ENCODE measurements at regions not wholly inside any gene's neighbourhood (a gene's known extent, or its start where the extent isn't known, plus 50 kb on each side); places are given as distances from the start of the nearest gene placed in this dataset.
"Not testable (repeated sequence)": the region's sequence is repeated elsewhere in the genome, so short reads cannot be mapped to it uniquely, and the experiment has no call there.

GRCh38 chr6:144653885-144654505, 368.9 kb downstream of the UTRN start:
- no peak for DNase-seq (ENCODE audit: low spot score)

DNA sequence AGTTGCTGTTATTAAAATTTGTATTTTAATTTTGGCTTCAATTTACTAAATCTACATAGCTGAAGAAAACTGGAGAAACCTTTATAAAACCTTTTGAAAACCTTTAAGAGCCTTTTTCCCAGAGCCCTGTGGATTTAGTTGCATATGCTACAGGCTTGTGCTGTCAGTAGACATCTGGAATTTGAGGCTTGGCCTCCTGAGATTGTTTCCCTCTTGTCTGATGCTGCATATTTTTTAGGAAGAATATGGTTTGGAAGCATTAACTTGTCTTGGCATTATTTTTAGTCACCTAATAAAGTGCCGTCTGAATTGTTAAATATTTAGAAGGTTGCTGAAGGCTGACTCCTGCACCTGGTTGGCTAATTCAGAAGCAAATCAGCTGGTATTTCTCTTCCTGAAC, 369.4 kb downstream of the UTRN start:
- no peak for DNase-seq (ENCODE audit: low spot score)

DNA sequence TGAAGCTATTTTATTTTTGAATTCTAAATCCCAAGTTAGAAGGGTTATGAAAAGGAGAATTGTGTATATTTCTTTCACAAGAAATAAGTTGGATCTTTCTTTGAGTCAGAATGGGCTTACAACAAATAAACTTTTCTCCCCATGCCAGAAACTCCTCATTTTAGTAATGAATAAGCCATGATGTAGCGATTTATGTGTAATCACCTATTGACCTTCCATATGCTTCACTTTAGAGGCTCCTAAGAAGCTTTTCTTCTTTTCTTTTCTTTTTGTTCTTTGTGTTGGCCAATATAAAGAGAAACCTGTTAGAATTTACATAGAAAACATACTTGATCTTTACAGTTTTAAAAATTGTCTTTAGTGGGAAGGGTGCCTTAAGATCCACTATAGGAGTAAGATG, 370.2 kb downstream of the UTRN start:
- DNase-seq (ENCODE audit: low spot score): no peak

GRCh38 chr6:144657691-144658090, 372.6 kb downstream of the UTRN start:
- DNase-seq (ENCODE audit: low spot score): no peak

DNA sequence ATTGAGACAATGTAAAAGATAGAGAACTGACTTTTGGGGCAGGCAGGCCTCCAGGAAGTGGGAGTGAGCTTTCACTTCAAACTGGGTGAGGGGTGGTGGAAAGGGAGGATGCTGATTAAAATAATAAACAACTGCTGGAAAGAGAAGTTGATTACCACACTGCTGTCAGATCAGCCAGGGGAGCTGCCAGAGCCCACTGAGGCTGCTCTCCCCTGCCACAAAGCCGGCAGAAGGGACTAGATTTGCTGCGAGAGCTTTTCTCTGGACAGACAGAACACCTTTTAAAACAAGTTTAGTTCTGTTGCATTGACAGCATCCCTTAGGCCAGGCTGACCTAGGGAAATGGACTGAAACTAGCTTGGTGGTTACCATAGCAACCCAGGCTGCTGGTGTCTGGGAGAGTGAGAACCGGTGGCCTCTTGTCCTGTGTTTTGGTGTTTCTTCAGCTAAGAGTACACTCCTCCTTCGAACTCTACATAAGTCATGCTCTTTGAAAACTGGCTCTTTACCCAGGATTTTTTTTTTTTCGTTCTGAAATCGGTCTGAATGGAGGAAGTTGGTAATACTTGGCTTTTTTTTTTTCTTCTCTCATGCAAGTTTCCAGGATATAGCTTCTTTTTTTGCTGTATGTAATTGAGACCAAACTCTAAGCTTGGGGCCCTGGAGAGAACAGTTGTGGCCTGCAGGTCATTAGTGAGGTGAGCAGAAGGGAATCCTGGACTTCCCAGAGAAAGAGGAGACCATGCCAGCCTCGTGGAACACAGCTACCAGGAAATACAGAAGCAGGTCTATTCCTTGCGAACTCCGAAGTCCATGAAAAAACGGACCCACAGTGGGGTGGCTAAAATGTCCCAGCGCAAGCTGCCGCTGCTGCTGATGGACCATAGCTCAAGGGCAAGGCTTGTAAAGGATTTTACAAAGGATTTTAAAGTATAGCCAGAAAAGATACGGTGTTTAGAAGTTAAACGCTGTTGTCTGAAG, 374.4 kb downstream of the UTRN start:
- peak; percentile 38 for DNase-seq (ENCODE audit: low spot score)

DNA sequence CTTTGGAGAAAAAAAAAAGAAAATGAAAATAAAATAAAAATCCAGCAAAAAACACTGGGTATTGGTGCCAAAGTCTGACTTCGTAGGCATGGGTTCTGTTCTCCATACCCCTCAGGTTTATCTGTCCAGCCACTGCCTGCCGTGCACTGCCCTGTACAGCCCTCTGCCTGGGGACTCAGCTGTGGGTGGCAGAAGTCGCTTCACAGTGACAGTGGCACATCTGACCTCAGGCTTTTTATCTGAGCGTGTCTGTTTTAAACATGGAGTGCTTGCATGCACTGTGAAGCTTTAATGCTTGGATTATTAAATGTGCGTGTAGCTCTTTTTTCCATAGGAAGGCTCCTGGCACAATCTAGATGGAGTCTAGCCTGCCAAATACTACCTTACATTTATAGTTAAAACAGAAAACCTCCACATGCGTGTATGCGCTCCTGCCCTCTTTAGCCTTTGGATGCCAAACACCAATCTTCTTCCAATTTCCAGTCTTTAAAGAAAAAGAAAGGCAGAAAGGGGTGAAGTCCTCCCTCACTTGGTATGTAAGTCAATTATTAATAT, 375.5 kb downstream of the UTRN start:
- no peak for DNase-seq (ENCODE audit: low spot score)

- DNase-seq (ENCODE audit: low spot score): no peak
These were observed 376.1 kb downstream of the UTRN start for GRCh38 chr6:144661116-144661806.

DNA sequence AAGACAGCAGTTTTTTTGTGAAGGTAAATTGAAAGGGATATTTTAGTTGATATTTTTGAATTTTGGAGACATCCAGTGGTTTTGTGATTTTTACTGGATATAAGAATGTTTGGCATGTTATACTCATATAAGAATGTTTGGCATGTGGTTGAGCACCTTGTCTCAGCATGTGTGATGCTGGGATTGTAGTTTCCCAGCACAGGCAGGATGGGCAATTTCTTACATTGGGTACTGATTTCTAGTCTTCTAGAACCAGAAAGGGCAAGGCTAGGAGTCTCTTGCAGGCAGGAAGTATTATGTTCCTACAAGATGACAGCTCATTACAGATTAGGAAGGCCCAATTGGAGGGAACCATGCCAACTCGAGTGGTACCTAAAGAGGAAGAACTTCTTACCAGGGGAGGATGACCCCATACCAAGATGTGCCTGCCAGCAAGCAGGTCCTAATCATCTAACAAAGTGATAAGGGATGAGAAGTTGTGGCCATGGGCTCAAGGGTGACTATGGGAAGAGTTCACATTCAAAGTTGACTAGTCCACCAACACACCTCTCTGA, 377.8 kb downstream of the UTRN start:
- no peak for DNase-seq (ENCODE audit: low spot score)

- DNase-seq (ENCODE audit: low spot score): no peak
These were observed 379.1 kb downstream of the UTRN start for GRCh38 chr6:144664281-144664680.

DNA sequence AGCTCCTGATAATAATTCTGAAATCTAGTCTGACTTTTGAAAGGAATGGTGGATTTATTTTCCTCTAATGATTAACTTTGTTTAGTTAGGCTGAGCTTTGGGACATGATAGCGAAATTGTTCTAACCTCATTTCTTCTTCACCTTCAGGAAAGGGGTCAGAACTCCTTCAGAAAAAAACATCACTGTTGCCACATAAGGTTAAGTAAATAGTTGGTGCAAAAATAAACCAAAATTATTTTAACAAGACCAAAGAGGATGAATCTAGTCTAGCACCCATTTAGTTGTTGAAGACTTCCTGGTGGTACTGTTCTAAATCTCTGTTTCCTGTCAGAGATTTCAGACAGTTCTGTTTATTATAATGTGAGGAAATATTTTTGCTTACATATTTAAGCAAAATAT, 379.8 kb downstream of the UTRN start:
- DNase-seq (ENCODE audit: low spot score): no peak

- no peak for DNase-seq (ENCODE audit: low spot score)
These were observed 380.9 kb downstream of the UTRN start for GRCh38 chr6:144665932-144666450.

GRCh38 chr6:144666781-144667180, 381.6 kb downstream of the UTRN start:
- DNase-seq (ENCODE audit: low spot score): no peak

DNA sequence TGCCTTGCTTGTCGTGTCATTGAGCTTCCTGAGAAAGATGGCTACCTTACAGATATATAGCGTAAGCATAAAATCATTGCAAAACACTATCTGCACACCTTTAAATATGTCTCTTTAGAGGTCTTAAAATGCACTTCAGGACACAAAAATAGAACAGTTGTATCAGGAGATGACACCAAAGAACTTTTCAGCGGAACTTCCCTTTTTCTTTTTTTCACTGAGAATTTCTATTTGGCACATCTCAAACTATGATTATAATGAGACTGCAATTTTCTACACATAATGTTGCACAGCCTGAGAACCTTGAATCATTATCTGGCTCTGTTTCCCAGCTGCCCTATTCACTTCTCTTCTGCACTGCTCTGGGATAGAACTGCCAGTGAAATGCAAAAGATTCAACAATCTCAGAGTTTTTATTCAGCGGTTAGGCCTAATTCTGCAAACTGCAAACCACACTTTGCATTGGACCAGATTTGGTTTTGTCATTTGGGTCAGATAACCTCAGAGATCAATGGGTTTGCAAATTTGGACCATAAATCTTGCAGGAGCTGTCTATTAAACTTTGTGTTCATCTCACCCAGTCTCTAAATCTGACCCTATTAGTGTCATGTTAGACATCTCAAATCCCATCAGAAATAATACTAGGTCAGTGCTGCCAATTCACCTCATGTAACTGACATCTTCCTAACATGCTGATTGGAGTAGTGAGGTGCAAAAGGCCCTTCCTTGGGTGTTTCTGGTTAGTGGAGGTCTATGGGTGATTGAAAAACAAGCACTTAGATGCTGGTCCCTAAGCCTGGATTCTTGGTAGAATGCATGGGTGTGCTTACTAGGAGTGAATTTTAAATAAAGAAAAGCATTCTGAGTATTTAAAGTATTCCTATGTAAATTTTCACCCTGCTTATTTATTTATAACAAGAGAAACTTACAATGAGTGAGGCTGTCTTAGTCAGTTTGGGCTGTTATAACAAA, 382.7 kb downstream of the UTRN start:
- no peak for DNase-seq (ENCODE audit: low spot score)

GRCh38 chr6:144670259-144670658, 385.1 kb downstream of the UTRN start:
- DNase-seq (ENCODE audit: low spot score): not testable (repeated sequence)

- no peak for DNase-seq (ENCODE audit: low spot score)
These were observed 388.7 kb downstream of the UTRN start for GRCh38 chr6:144673807-144674206.

DNA sequence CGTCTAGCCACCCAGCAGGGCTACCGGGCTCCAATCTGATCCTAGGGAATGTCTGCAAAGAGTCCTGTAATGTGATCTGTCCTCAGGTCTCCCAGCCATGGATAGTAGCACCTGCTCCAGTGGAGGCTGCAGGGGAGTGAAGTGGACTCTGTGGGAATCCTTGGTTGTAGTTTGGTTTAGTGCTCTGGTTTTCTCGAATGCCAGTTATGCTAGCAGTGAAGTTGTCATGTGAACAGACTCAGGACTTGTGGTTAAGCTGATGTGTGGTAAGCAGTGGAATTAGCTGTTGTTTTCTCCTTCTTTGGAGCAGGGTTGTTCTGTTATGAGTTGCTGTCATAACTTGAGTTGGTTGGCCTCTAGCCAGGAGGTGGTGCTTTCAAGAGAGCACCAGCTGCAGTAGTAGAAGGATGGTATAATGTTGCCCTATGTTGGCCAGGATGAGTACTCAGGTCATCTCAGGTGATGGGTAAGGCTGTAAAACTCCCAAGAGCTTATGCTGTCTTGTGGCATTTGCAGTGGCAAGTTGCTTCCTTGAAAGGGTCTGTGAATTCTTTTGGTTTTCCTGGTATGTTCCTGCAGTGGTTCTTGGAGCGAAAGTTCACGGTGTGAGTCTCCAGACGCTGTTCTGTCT, 390.2 kb downstream of the UTRN start:
- no peak for DNase-seq (ENCODE audit: low spot score)

GRCh38 chr6:144676310-144676709, 391.2 kb downstream of the UTRN start:
- not testable (repeated sequence) for DNase-seq (ENCODE audit: low spot score)

DNA sequence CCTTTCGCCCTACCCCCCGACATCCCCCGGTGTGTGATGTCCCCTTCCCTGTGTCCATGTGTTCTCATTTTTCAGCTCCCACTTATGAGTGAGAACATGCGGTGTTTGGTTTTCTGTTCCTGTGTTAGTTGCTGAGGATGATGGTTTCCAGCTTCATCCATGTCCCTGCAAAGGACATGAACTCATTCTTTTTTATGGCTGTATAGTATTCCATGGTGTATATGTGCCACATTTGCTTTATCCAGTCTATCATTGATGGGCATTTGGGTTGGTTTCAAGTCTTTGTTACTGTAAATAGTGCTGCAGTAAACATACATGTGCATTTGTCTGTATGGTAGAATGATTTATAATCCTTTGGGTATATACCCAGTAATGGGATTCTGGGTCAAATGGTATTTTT, 392.1 kb downstream of the UTRN start:
- DNase-seq (ENCODE audit: low spot score): not testable (repeated sequence)

- DNase-seq (ENCODE audit: low spot score): no peak
These were observed 393.7 kb downstream of the UTRN start for GRCh38 chr6:144678844-144679243.

- no peak for DNase-seq (ENCODE audit: low spot score)
These were observed 396.2 kb downstream of the UTRN start for GRCh38 chr6:144681334-144681733.

Measured in HuH-7 (cell line).